ENCODE measurements at regions not wholly inside any gene's neighbourhood (a gene's known extent, or its start where the extent isn't known, plus 50 kb on each side); places are given as distances from the start of the nearest gene placed in this dataset.

GRCh38 chr2:162932416-162932815, 93.8 kb upstream of the KCNH7 start:
- DNase-seq = no peak

- DNase-seq = no peak
Observed at GRCh38 chr2:162929571-162929970, 91.0 kb upstream of the KCNH7 start.

GRCh38 chr2:162928356-162928755, 89.8 kb upstream of the KCNH7 start:
- DNase-seq = peak; percentile 51 to 75

- DNase-seq = no peak
Observed at GRCh38 chr2:162926907-162927306, 88.3 kb upstream of the KCNH7 start.

GRCh38 chr2:162926501-162926900, 87.9 kb upstream of the KCNH7 start:
- no peak for DNase-seq

GRCh38 chr2:162925595-162925994, 87.0 kb upstream of the KCNH7 start:
- DNase-seq = no peak

GRCh38 chr2:162919111-162919510, 80.5 kb upstream of the KCNH7 start:
- no peak for DNase-seq

GRCh38 chr2:162917626-162918025, 79.1 kb upstream of the KCNH7 start:
- peak; percentile 33 to 65 for DNase-seq

- DNase-seq = no peak
Observed at GRCh38 chr2:162916286-162916801, 77.8 kb upstream of the KCNH7 start.

- DNase-seq = no peak
Observed at GRCh38 chr2:162915858-162916257, 77.3 kb upstream of the KCNH7 start.

- DNase-seq = no peak
Observed at GRCh38 chr2:162914161-162914560, 75.6 kb upstream of the KCNH7 start.

GRCh38 chr2:162912787-162913186, 74.2 kb upstream of the KCNH7 start:
- no peak for DNase-seq

- DNase-seq = no peak
Observed at GRCh38 chr2:162908567-162908966, 70.0 kb upstream of the KCNH7 start.

GRCh38 chr2:162890690-162891311, 52.2 kb upstream of the KCNH7 start:
- peak; percentile 40 to 50 for DNase-seq

GRCh38 chr2:162888652-162889051, 50.1 kb upstream of the KCNH7 start:
- no peak for DNase-seq

Data from inflammatory macrophage (primary cell).